ENCODE measurements at regions not wholly inside any gene's neighbourhood (a gene's known extent, or its start where the extent isn't known, plus 50 kb on each side); places are given as distances from the start of the nearest gene placed in this dataset.

- FAIRE-seq (no peak), ATAC-seq (peak in 1 of 2 experiments; percentile 83; a peak in 3 of 6 replicates), DNase-seq (ENCODE audit: low read depth in 1 of 2, low spot score in 1 of 2) (peak in 1 of 2 experiments; percentile 37)
- Histone ChIP-seq H3K27ac (no peak overlapping the region), H3K4me1 (no peaks in the 10 kb centered on the region), H3K4me2 (no peak overlapping the region), H3K9me3 (no peaks in the 10 kb centered on the region), H3K4me3 (no peak overlapping the region)
- POLR2A ChIA-PET = no interaction called here
- TF ChIP-seq PBX3 (IDR thresholded peaks at IDR 0.05) = no peak
- TF ChIP-seq CBX2 (IDR thresholded peaks at IDR 0.05; ENCODE audit: borderline replicate concordance, low read depth) = no peak
- no peak for TF ChIP-seq JUN (IDR thresholded peaks at IDR 0.05)
- TF ChIP-seq RAD21 (conservative IDR thresholded peaks at IDR 0.05 in 1 of 2, IDR thresholded peaks at IDR 0.05 in 1 of 2) = no peak
- TF ChIP-seq, protein P1, sequence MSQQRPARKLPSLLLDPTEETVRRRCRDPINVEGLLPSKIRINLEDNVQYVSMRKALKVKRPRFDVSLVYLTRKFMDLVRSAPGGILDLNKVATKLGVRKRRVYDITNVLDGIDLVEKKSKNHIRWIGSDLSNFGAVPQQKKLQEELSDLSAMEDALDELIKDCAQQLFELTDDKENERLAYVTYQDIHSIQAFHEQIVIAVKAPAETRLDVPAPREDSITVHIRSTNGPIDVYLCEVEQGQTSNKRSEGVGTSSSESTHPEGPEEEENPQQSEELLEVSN (IDR thresholded peaks at IDR 0.05; ENCODE audit: borderline replicate concordance, low read depth) = no peak
- no peak for TF ChIP-seq NR3C1 (IDR thresholded peaks at IDR 0.05)
- TF ChIP-seq PHF8 (IDR thresholded peaks at IDR 0.05; ENCODE audit: borderline replicate concordance, low read depth) = no peak
- 2% methylated on average over 5 of the region's 5 CpGs for WGBS (ENCODE audit: missing lambda C conversion rate)
- CTCF ChIA-PET = interaction anchor here (0.8 kb wide), 1 partner anchor 1222 kb away, joined by 3 read pairs; no protein-coding TSS in a partner anchor
These were observed 141.5 kb downstream of the GABRG2 start for GRCh38 chr5:162209005-162209605.

DNA sequence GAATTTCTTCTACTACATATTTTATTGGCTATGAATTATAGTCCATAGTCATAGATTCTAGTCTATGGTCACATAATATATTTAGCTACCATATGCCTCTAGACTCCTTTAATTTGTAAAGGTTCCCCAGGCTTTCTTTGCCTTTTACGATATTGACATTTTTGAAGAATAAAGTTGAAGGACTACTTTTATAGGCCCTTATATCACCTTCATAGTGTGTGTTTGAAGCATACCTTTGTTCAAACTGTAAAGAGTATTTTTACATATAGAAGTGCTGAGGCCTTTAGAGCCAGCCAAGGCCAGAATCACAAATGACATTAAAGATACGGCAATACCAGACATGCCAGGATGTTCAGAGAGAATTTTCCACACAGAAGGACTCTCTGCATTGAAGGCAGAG, 147.0 kb downstream of the GABRG2 start:
- no peak for FAIRE-seq
- CTCF ChIA-PET = no interaction called here

GRCh38 chr5:162217037-162217436, 149.5 kb downstream of the GABRG2 start:
- TF ChIP-seq, protein P2, sequence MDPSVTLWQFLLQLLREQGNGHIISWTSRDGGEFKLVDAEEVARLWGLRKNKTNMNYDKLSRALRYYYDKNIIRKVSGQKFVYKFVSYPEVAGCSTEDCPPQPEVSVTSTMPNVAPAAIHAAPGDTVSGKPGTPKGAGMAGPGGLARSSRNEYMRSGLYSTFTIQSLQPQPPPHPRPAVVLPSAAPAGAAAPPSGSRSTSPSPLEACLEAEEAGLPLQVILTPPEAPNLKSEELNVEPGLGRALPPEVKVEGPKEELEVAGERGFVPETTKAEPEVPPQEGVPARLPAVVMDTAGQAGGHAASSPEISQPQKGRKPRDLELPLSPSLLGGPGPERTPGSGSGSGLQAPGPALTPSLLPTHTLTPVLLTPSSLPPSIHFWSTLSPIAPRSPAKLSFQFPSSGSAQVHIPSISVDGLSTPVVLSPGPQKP (IDR thresholded peaks at IDR 0.05; ENCODE audit: low read depth, low read length) = no peak
- TF ChIP-seq POLR2A (IDR thresholded peaks at IDR 0.05; ENCODE audit: low read length) = no peak
- TF ChIP-seq MYC (IDR thresholded peaks at IDR 0.05; ENCODE audit: borderline replicate concordance, low read length) = no peak
- no peak for TF ChIP-seq JUNB (IDR thresholded peaks at IDR 0.05)
- TF ChIP-seq RFX5 (IDR thresholded peaks at IDR 0.05) = no peak
- no peak for TF ChIP-seq RARB (CRISPR knock-in tag; IDR thresholded peaks at IDR 0.05)
- no peak for TF ChIP-seq ZNF302 (CRISPR knock-in tag; IDR thresholded peaks at IDR 0.05)
- TF ChIP-seq RAD21 (conservative IDR thresholded peaks at IDR 0.05 in 1 of 2, IDR thresholded peaks at IDR 0.05 in 1 of 2) = no peak
- TF ChIP-seq RNF2 (IDR thresholded peaks at IDR 0.05; ENCODE audit: borderline replicate concordance, low read depth) = no peak
- no peak for TF ChIP-seq HEYL (CRISPR knock-in tag; IDR thresholded peaks at IDR 0.05)
- no peak for TF ChIP-seq CBX2 (IDR thresholded peaks at IDR 0.05; ENCODE audit: borderline replicate concordance, low read depth)
- no peak for TF ChIP-seq EHF (CRISPR knock-in tag; IDR thresholded peaks at IDR 0.05)
- TF ChIP-seq, protein P3, sequence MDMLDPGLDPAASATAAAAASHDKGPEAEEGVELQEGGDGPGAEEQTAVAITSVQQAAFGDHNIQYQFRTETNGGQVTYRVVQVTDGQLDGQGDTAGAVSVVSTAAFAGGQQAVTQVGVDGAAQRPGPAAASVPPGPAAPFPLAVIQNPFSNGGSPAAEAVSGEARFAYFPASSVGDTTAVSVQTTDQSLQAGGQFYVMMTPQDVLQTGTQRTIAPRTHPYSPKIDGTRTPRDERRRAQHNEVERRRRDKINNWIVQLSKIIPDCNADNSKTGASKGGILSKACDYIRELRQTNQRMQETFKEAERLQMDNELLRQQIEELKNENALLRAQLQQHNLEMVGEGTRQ (IDR thresholded peaks at IDR 0.05) = no peak
- no peak for TF ChIP-seq NR3C1 (IDR thresholded peaks at IDR 0.05)
- no peak for TF ChIP-seq PBX3 (IDR thresholded peaks at IDR 0.05)
- FAIRE-seq (no peak), DNase-seq (ENCODE audit: low read depth in 1 of 2, low spot score in 1 of 2) (no peak), ATAC-seq (no peak)
- Histone ChIP-seq H3K27ac (no peak overlapping the region), H3K9me3 (no peaks in the 10 kb centered on the region), H3K4me1 (no peaks in the 10 kb centered on the region), H3K4me2 (no peak overlapping the region), H3K4me3 (no peak overlapping the region)
- POLR2A ChIA-PET = no interaction called here
- CTCF ChIA-PET = no interaction called here
- 53% methylated on average over 1 of the region's 1 CpG for WGBS (ENCODE audit: missing lambda C conversion rate)

More for the DNA sequence above, 147.0 kb downstream of the GABRG2 start:
- Histone ChIP-seq H3K27ac (no peak overlapping the region), H3K4me1 (no peaks in the 10 kb centered on the region), H3K9me3 (no peaks in the 10 kb centered on the region), H3K4me3 (no peak overlapping the region), H3K4me2 (no peak overlapping the region)
- TF ChIP-seq NR3C1 (IDR thresholded peaks at IDR 0.05) (no peak), PBX3 (IDR thresholded peaks at IDR 0.05) (no peak), CBX2 (IDR thresholded peaks at IDR 0.05; ENCODE audit: borderline replicate concordance, low read depth) (no peak), SREBF2 (IDR thresholded peaks at IDR 0.05) (no peak), RARB (CRISPR knock-in tag; IDR thresholded peaks at IDR 0.05) (no peak)
- WGBS (ENCODE audit: missing lambda C conversion rate) = 11% methylated on average over 2 of the region's 2 CpGs
- POLR2A ChIA-PET = no interaction called here
- ATAC-seq (no peak), DNase-seq (ENCODE audit: low read depth in 1 of 2, low spot score in 1 of 2) (no peak)
